Adrenal gland (tissue), 9 donors: ENCODE measurements at regions not wholly inside any gene's neighbourhood (a gene's known extent, or its start where the extent isn't known, plus 50 kb on each side); places are given as distances from the start of the nearest gene placed in this dataset.
"Not testable (repeated sequence)": the region's sequence is repeated elsewhere in the genome, so short reads cannot be mapped to it uniquely, and the experiment has no call there.

Source experiments
- DNase-seq, 7 donors: peaks; one replicate each; pipeline ENCODE4 v3.0.0-alpha.2; 2019 to 2020
- H3K27ac ChIP-seq, 5 donors: fragments of 200-600 bp; sonication (generic) in 4 of 5; 1 replicate in 3 of 5; 2 replicates in 2 of 5; pipeline versions ENCODE4 v1.5.1 to v1.8.0; 2016 to 2020; ENCODE audit warnings: mild to moderate bottlenecking in 1 of 5
- H3K27me3 ChIP-seq: fragments of 200-600 bp; 2 replicates; pipeline ENCODE4 v1.8.0; 2021
- H3K36me3 ChIP-seq, 2 donors: fragments of 200-600 bp; replicated peaks in 1 of 2; 1 replicate in 1 of 2; 2 replicates in 1 of 2; pipeline versions ENCODE4 v1.5.1 to v1.8.0; 2018 to 2022
- H3K4me1 ChIP-seq, 2 donors: fragments of 200-600 bp; replicated peaks in 1 of 2; 1 replicate in 1 of 2; 2 replicates in 1 of 2; pipeline versions ENCODE4 v1.5.1 to v1.8.0; 2018 to 2021
- H3K4me3 ChIP-seq, 4 donors: fragments of 200-600 bp; sonication (generic) in 3 of 4; one replicate each; pipeline ENCODE4 v1.5.1; 2016 to 2018
- H3K9me3 ChIP-seq, 3 donors: fragments of 200-600 bp; sonication (generic) in 1 of 3; replicated peaks in 1 of 3; 1 replicate in 2 of 3; 2 replicates in 1 of 3; pipeline versions ENCODE4 v1.5.1 to v1.8.0; 2016 to 2021
- CTCF ChIP-seq, 6 experiments: fragments of 450-650 bp in 4 of 6; fragments of 200-600 bp in 2 of 6; sonication (generic) in 1 of 6; IDR thresholded peaks; 1 replicate in 5 of 6; 2 replicates in 1 of 6; pipeline versions ENCODE4 v1.5.1 to v1.8.0; 2016 to 2021; ENCODE audit warnings: antibody characterized with exemption in 6 of 6, mild to moderate bottlenecking in 2 of 6, moderate library complexity in 1 of 6
- POLR2A ChIP-seq, 2 donors: fragments of 450-650 bp; IDR thresholded peaks; one replicate each; pipeline ENCODE4 v1.6.1; 2017; ENCODE audit warnings: antibody characterized with exemption in 2 of 2, mild to moderate bottlenecking in 2 of 2, moderate library complexity in 1 of 2
- WGBS, 4 donors: extraction: QIAGEN DNeasy Blood & Tissue Kit in 2 of 4; methylation state at CpG; one replicate each; pipeline versions ENCODE4 v1.1.5 to v1.1.7; 2013 to 2017; 5-methylcytosine and 5-hydroxymethylcytosine counted together
- intact Hi-C, 2 donors: fragments of 100-400 bp; cut with DNase I; formaldehyde crosslinking; loops; one replicate each; pipeline versions ENCODE4 v1.14.1 to v1.15.0; 2022 to 2023
- donor health status: healthy with polysubstance abuse.
- donor health status: Bipolar disorder and iron deficiency.
- donor health status: DM: yes; HTN: yes; CAD: no.
- donor health status: DM: no; HTN: no; CAD: no.
- donor health status: DM: no; HTN: no; CAD: no.

GRCh38 chr10:133014416-133015210 is 72.2 kb upstream of the CFAP46 start:
- intact Hi-C loops = no loop called here
- H3K27me3 ChIP-seq = no peaks in the 10 kb centered on the region
- 75 to 86% (median 83%) methylated on average over 13 to 38 of the region's 38 CpGs for WGBS, 4 donors
- H3K4me1 ChIP-seq = no peaks in the 10 kb centered on the region
- H3K27ac ChIP-seq = no peak overlapping the region
- DNase-seq = no peak
- no peaks in the 10 kb centered on the region for H3K9me3 ChIP-seq
- H3K4me3 ChIP-seq = no peak overlapping the region
- no peaks in the 10 kb centered on the region for H3K36me3 ChIP-seq
- no peak for TF ChIP-seq POLR2A (IDR thresholded peaks at IDR 0.05)
- TF ChIP-seq CTCF (IDR thresholded peaks at IDR 0.05) = no peak

DNA sequence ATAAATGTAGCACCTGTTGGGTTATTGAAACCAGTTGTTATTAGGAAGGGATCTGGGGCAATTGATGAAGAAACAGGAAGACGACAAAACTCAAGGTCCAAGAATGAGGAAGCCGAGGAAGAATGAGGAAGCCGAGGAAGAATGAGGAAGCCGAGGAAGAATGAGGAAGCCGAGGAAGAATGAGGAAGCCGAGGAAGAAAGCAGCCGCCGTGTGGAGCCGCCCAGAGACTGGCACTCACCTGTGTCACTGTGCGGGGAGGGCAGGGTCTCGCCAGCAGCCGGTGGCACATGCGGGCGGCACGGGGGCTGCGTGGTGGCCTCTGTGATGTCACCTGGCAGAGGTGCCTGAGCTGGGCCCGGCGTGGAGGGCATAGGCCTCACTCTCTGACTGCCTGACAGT is 71.1 kb upstream of the CFAP46 start:
- H3K4me1 ChIP-seq = no peaks in the 10 kb centered on the region
- TF ChIP-seq POLR2A (IDR thresholded peaks at IDR 0.05) = no peak
- peak overlapping the region in 1 of 5 donors; percentile 67 for H3K27ac ChIP-seq
- H3K9me3 ChIP-seq = no peaks in the 10 kb centered on the region
- H3K4me3 ChIP-seq = no peak overlapping the region
- intact Hi-C loops = no loop called here
- WGBS, 4 donors = 58 to 80% (median 68%) methylated on average over 13 to 18 of the region's 18 CpGs
- no peaks in the 10 kb centered on the region for H3K27me3 ChIP-seq
- DNase-seq = peak in 4 of 7 donors; percentile 26 to 42 (median 34)
- H3K36me3 ChIP-seq = no peaks in the 10 kb centered on the region

DNA sequence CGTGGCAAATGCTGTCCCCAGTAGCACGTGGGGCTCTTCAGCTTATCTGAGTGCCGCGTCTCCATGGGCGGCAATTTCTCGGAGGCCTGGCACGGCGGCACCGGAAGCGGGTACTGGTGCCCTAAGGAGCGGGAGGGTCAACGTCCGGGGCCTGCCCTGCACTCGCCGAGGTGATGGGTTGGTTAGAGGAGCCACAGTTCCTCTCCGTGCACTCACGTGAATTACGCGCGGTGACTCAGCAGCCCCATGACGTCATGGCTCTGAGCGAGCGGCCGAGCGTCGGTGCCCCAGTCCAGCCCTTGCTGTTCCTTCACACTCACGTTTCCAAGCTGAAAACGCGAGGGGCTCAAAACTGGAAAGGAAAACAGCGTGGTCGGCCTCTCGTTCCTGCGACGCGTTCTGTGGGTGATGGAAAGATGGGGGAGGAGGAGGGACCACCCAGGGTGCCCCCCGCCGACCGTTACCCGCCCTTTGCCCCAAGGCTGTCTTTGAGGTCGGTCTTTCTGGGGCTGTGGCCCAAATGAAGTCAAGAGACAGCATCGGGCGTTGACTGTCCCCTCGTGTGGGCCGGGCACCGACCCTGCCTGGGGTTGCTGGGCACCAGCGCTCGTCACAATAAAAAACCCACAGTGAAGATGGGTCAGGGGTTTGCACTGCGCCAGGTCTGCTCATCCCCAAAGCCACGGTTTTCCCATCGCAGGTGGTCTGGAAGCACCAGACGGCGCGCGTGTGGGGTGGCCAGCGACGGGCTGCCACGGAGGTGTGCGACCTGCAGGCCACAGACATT is 70.4 kb upstream of the CFAP46 start:
- Histone ChIP-seq H3K9me3 (no peaks in the 10 kb centered on the region), H3K36me3 (no peaks in the 10 kb centered on the region), H3K27ac (peak overlapping the region in 2 of 5 donors; percentile 15 to 67), H3K27me3 (no peaks in the 10 kb centered on the region), H3K4me3 (no peak overlapping the region), H3K4me1 (no peaks in the 10 kb centered on the region)
- intact Hi-C loops = no loop called here
- WGBS, 4 donors = 79 to 85% (median 81%) methylated on average over 55 to 58 of the region's 58 CpGs
- peak in 6 of 7 donors; percentile 29 to 69 (median 50) for DNase-seq
- TF ChIP-seq POLR2A (IDR thresholded peaks at IDR 0.05) (no peak), CTCF (IDR thresholded peaks at IDR 0.05) (no peak)

GRCh38 chr10:133011882-133012281 is 69.5 kb upstream of the CFAP46 start:
- DNase-seq = no peak
- Histone ChIP-seq H3K27ac (no peak overlapping the region), H3K9me3 (no peaks in the 10 kb centered on the region), H3K4me3 (no peak overlapping the region), H3K36me3 (no peaks in the 10 kb centered on the region), H3K27me3 (no peaks in the 10 kb centered on the region), H3K4me1 (no peaks in the 10 kb centered on the region)
- WGBS, 4 donors = 71 to 81% (median 78%) methylated on average over 10 of the region's 10 CpGs
- no peak for TF ChIP-seq CTCF (IDR thresholded peaks at IDR 0.05)
- TF ChIP-seq POLR2A (IDR thresholded peaks at IDR 0.05) = no peak
- intact Hi-C loops = no loop called here

GRCh38 chr10:133011393-133011792 is 69.0 kb upstream of the CFAP46 start:
- DNase-seq, H3K27me3 ChIP-seq, H3K36me3 ChIP-seq, H3K27ac ChIP-seq, intact Hi-C loops, H3K4me1 ChIP-seq, H3K4me3 ChIP-seq, H3K9me3 ChIP-seq: not testable (repeated sequence)
- 74 to 84% (median 80%) methylated on average over 9 of the region's 9 CpGs for WGBS, 4 donors

DNA sequence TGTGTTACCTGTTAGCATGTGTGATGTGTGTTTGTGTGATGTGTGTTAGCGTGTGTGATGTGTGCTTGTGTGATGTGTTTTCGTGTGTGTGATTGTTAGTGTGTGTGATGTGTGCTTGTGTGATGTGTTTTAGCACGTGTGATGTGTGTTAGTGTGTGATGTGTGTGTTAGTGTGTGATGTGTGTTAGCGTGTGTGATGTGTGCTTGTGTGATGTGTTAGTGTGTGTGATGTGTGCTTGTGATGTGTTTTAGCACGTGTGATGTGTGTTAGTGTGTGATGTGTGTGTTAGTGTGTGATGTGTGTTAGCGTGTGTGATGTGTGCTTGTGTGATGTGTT is 68.4 kb upstream of the CFAP46 start:
- H3K4me3 ChIP-seq, H3K9me3 ChIP-seq, H3K4me1 ChIP-seq, DNase-seq, H3K36me3 ChIP-seq, H3K27ac ChIP-seq, H3K27me3 ChIP-seq, intact Hi-C loops: not testable (repeated sequence)
- 81 to 90% (median 86%) methylated on average over 6 of the region's 6 CpGs for WGBS, 4 donors
